Limb (tissue), 2 donors: ENCODE measurements at regions not wholly inside any gene's neighbourhood (a gene's known extent, or its start where the extent isn't known, plus 50 kb on each side); places are given as distances from the start of the nearest gene placed in this dataset.

Source experiments
- DNase-seq, 2 donors: peaks; one replicate each; pipeline ENCODE4 v3.0.0-alpha.2; 2016; ENCODE audit errors: extremely low spot score in 2 of 2

GRCh38 chr4:61079976-61080375 lies 120.2 kb upstream of the ADGRL3 start:
- DNase-seq: no peak

DNA sequence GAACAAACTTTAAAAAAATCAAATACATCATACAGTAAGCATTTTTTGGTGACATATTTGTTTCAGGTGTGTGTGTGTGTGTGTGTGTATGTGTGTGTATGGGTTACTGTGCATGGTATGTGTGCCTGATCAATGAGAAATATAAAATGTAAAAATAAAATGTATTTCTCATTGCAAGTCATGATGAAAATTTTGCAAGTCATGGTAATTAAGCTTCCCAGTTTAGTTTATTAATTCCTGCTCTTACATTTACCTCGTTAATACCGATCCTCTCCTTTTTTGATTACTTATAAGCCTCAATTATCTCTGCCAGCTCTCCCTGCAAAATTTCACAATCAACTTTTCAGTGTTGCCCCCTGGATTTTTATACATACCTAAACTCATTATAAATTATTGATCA lies 114.6 kb upstream of the ADGRL3 start:
- DNase-seq: no peak

- no peak for DNase-seq
These were observed 113.8 kb upstream of the ADGRL3 start for GRCh38 chr4:61086357-61086756.

- no peak for DNase-seq
These were observed 113.1 kb upstream of the ADGRL3 start for GRCh38 chr4:61086979-61087378.

GRCh38 chr4:61094854-61095598 lies 105.1 kb upstream of the ADGRL3 start:
- DNase-seq: no peak

GRCh38 chr4:61128682-61129081 lies 71.4 kb upstream of the ADGRL3 start:
- no peak for DNase-seq

DNA sequence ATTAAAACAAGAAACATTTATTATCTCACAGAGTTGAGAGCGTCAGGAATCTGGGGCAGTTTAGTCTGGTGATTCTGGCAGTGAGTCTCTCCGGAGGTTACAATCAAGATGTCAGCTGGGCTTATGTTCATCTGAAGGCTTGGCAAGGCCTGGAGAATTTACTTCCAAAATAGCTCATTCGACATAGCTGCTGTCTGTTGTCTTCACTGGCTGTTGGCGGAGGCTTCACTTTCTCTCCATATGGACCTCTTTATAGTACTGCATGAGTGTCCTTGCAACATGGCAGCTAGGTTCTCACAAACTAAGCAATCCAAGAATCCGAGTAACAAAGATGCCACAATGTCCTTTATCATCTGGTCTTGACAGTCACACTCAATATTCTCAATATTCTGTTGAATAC lies 70.2 kb upstream of the ADGRL3 start:
- no peak for DNase-seq

DNA sequence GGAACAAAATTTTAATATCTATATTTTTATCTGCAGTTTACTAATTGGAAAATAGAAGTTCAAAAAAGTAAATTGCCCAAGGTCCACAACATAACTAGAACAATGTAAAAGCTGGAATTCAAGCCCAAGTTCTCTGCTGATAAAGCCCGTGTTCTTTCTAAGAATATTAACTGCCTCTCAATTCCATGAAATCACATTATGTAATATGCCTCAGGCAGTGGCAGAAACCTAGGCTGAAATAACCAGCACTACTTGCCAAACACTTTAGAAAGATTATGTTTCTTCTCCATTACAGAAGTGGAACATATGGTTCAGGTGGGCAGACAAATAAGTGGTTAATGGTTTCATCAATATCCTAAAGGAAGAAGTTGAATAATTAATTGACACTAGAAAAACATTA lies 56.7 kb upstream of the ADGRL3 start:
- no peak for DNase-seq

GRCh38 chr4:61149278-61149677 lies 50.8 kb upstream of the ADGRL3 start:
- no peak for DNase-seq
